ENCODE measurements at regions not wholly inside any gene's neighbourhood (a gene's known extent, or its start where the extent isn't known, plus 50 kb on each side); places are given as distances from the start of the nearest gene placed in this dataset.

GRCh38 chr13:106047859-106048258 is 487.6 kb downstream of the EFNB2 start:
- no peak for DNase-seq (ENCODE audit: low read depth)

GRCh38 chr13:106042996-106043581 is 492.4 kb downstream of the EFNB2 start:
- DNase-seq (ENCODE audit: low read depth) = no peak
- H3K4me3 ChIP-seq (ENCODE audit: low read depth, low read length) = no peak overlapping the region
- no peak for TF ChIP-seq MAX (IDR thresholded peaks at IDR 0.05; ENCODE audit: low read depth, low read length)
- TF ChIP-seq CTCF (IDR thresholded peaks at IDR 0.05; ENCODE audit: low read depth, low read length) = no peak
- TF ChIP-seq MYC (IDR thresholded peaks at IDR 0.05; ENCODE audit: low read depth, low read length) = no peak
- no peak for TF ChIP-seq POLR2A (IDR thresholded peaks at IDR 0.05; ENCODE audit: extremely low read depth, insufficient read length)

More at GRCh38 chr13:106047859-106048258, 487.6 kb downstream of the EFNB2 start:
- TF ChIP-seq MYC (IDR thresholded peaks at IDR 0.05; ENCODE audit: low read depth, low read length) = no peak
- TF ChIP-seq MAX (IDR thresholded peaks at IDR 0.05; ENCODE audit: low read depth, low read length) = no peak
- TF ChIP-seq POLR2A (IDR thresholded peaks at IDR 0.05; ENCODE audit: extremely low read depth, insufficient read length) = no peak
- no peak for TF ChIP-seq CTCF (IDR thresholded peaks at IDR 0.05; ENCODE audit: low read depth, low read length)
- H3K4me3 ChIP-seq (ENCODE audit: low read depth, low read length) = no peak overlapping the region

GRCh38 chr13:106041445-106041844 is 494.0 kb downstream of the EFNB2 start:
- DNase-seq (ENCODE audit: low read depth) = no peak
- TF ChIP-seq CTCF (IDR thresholded peaks at IDR 0.05; ENCODE audit: low read depth, low read length) (no peak), MAX (IDR thresholded peaks at IDR 0.05; ENCODE audit: low read depth, low read length) (no peak), MYC (IDR thresholded peaks at IDR 0.05; ENCODE audit: low read depth, low read length) (no peak), POLR2A (IDR thresholded peaks at IDR 0.05; ENCODE audit: extremely low read depth, insufficient read length) (no peak)
- H3K4me3 ChIP-seq (ENCODE audit: low read depth, low read length) = no peak overlapping the region

GRCh38 chr13:106038752-106039151 is 496.7 kb downstream of the EFNB2 start:
- no peak for DNase-seq (ENCODE audit: low read depth)
- no peak overlapping the region for H3K4me3 ChIP-seq (ENCODE audit: low read depth, low read length)
- TF ChIP-seq MAX (IDR thresholded peaks at IDR 0.05; ENCODE audit: low read depth, low read length) (no peak), POLR2A (IDR thresholded peaks at IDR 0.05; ENCODE audit: extremely low read depth, insufficient read length) (no peak), MYC (IDR thresholded peaks at IDR 0.05; ENCODE audit: low read depth, low read length) (no peak), CTCF (IDR thresholded peaks at IDR 0.05; ENCODE audit: low read depth, low read length) (no peak)

GRCh38 chr13:106036870-106037269 is 498.6 kb downstream of the EFNB2 start:
- peak; percentile 11 for DNase-seq (ENCODE audit: low read depth)
- TF ChIP-seq MAX (IDR thresholded peaks at IDR 0.05; ENCODE audit: low read depth, low read length) (no peak), CTCF (IDR thresholded peaks at IDR 0.05; ENCODE audit: low read depth, low read length) (peak; percentile 18)
- H3K4me3 ChIP-seq (ENCODE audit: low read depth, low read length) = no peak overlapping the region

Data from NB4 (cell line).